Left lung (tissue), 4 donors: ENCODE measurements at regions not wholly inside any gene's neighbourhood (a gene's known extent, or its start where the extent isn't known, plus 50 kb on each side); places are given as distances from the start of the nearest gene placed in this dataset.
A peak's percentile ranks its signal among the peaks of the same experiment; 100 is the strongest.

ENCODE experiments used
- ATAC-seq: fragments of 200-7000 bp; cut with Tn5 transposase; one replicate; pipeline ENCODE4 v1.9.1; 2020; ENCODE audit warnings: moderate library complexity
- DNase-seq, 4 donors: peaks; one replicate each; pipeline ENCODE4 v3.0.0-alpha.2; 2013 to 2020
- H3K27ac ChIP-seq, 2 donors: fragments of 200-600 bp; sonication (generic) in 1 of 2; one replicate each; pipeline versions ENCODE4 v1.5.0 to v1.8.0; 2020 to 2021
- H3K27me3 ChIP-seq, 2 donors: fragments of 200-600 bp; sonication (generic) in 1 of 2; one replicate each; pipeline versions ENCODE4 v1.5.0 to v1.8.0; 2020 to 2021
- H3K36me3 ChIP-seq, 2 donors: fragments of 200-600 bp; sonication (generic) in 1 of 2; one replicate each; pipeline versions ENCODE4 v1.5.0 to v1.8.0; 2020 to 2021
- H3K4me1 ChIP-seq, 2 donors: fragments of 200-600 bp; one replicate each; pipeline ENCODE4 v1.8.0; 2021
- H3K4me3 ChIP-seq, 2 donors: fragments of 200-600 bp; sonication (generic) in 1 of 2; one replicate each; pipeline versions ENCODE4 v1.5.0 to v1.8.0; 2020 to 2021; ENCODE audit warnings: mild to moderate bottlenecking in 1 of 2
- H3K9me3 ChIP-seq, 2 donors: fragments of 200-600 bp; sonication (generic) in 1 of 2; one replicate each; pipeline versions ENCODE4 v1.5.0 to v1.8.0; 2020 to 2021
- CTCF ChIP-seq, 2 donors: fragments of 200-600 bp; sonication (generic) in 1 of 2; IDR thresholded peaks; one replicate each; pipeline versions ENCODE4 v1.5.0 to v1.8.0; 2021; ENCODE audit warnings: antibody characterized with exemption in 2 of 2
- intact Hi-C, 2 donors: fragments of 100-400 bp; cut with DNase I; formaldehyde crosslinking; loops; one replicate each; pipeline versions ENCODE4 v1.11.2 to v1.14.2; 2022
- donor health status: DM: no; HTN: yes; CAD: no.
- donor health status: DM: no; HTN: no; CAD: no.

GRCh38 chr1:4139646-4140045 lies 239.6 kb upstream of the C1orf174 start:
- no peaks in the 10 kb centered on the region for H3K9me3 ChIP-seq
- H3K4me1 ChIP-seq = no peaks in the 10 kb centered on the region
- H3K4me3 ChIP-seq = no peak overlapping the region
- ATAC-seq (no peak), DNase-seq (peak in 1 of 4 donors; percentile 43)
- H3K27me3 ChIP-seq = peaks cover 0 to 58% of the 10 kb centered on the region in 2 donors
- intact Hi-C loops = no loop called here
- H3K27ac ChIP-seq = no peak overlapping the region
- H3K36me3 ChIP-seq = no peaks in the 10 kb centered on the region
- no peak for TF ChIP-seq CTCF (IDR thresholded peaks at IDR 0.05)

- intact Hi-C loops = no loop called here
- H3K4me3 ChIP-seq = no peak overlapping the region
- H3K27me3 ChIP-seq = peaks cover 0 to 53% of the 10 kb centered on the region in 2 donors
- ATAC-seq (no peak), DNase-seq (peak in 1 of 4 donors; percentile 43)
- no peak overlapping the region for H3K27ac ChIP-seq
- TF ChIP-seq CTCF (IDR thresholded peaks at IDR 0.05) = no peak
- no peaks in the 10 kb centered on the region for H3K4me1 ChIP-seq
- no peaks in the 10 kb centered on the region for H3K9me3 ChIP-seq
- no peaks in the 10 kb centered on the region for H3K36me3 ChIP-seq
These were observed 240.2 kb upstream of the C1orf174 start for GRCh38 chr1:4140241-4140640.

GRCh38 chr1:4140821-4141220 lies 240.7 kb upstream of the C1orf174 start:
- ATAC-seq (no peak), DNase-seq (peak in 1 of 4 donors; percentile 39)
- Histone ChIP-seq H3K4me3 (no peak overlapping the region), H3K27ac (no peak overlapping the region), H3K9me3 (no peaks in the 10 kb centered on the region), H3K4me1 (no peaks in the 10 kb centered on the region), H3K27me3 (peaks cover 0 to 53% of the 10 kb centered on the region in 2 donors), H3K36me3 (no peaks in the 10 kb centered on the region)
- intact Hi-C loops = no loop called here
- TF ChIP-seq CTCF (IDR thresholded peaks at IDR 0.05) = no peak

GRCh38 chr1:4144349-4144971 lies 244.4 kb upstream of the C1orf174 start:
- H3K4me1 ChIP-seq = no peaks in the 10 kb centered on the region
- intact Hi-C loops = no loop called here
- H3K36me3 ChIP-seq = no peaks in the 10 kb centered on the region
- H3K9me3 ChIP-seq = no peaks in the 10 kb centered on the region
- ATAC-seq (no peak), DNase-seq (no peak)
- H3K27me3 ChIP-seq = peaks cover 0 to 51% of the 10 kb centered on the region in 2 donors
- no peak for TF ChIP-seq CTCF (IDR thresholded peaks at IDR 0.05)
- no peak overlapping the region for H3K4me3 ChIP-seq
- no peak overlapping the region for H3K27ac ChIP-seq

GRCh38 chr1:4146101-4146500 lies 246.0 kb upstream of the C1orf174 start:
- Histone ChIP-seq H3K36me3 (no peaks in the 10 kb centered on the region), H3K4me3 (no peak overlapping the region), H3K4me1 (no peaks in the 10 kb centered on the region), H3K9me3 (no peaks in the 10 kb centered on the region), H3K27me3 (peaks cover 0 to 43% of the 10 kb centered on the region in 2 donors), H3K27ac (no peak overlapping the region)
- ATAC-seq (no peak), DNase-seq (no peak)
- intact Hi-C loops = no loop called here
- no peak for TF ChIP-seq CTCF (IDR thresholded peaks at IDR 0.05)
